ENCODE measurements at regions not wholly inside any gene's neighbourhood (a gene's known extent, or its start where the extent isn't known, plus 50 kb on each side); places are given as distances from the start of the nearest gene placed in this dataset.

- Histone ChIP-seq H3K9me3 (ENCODE audit: control insufficient read depth in 2 of 2, low read length in 2 of 2) (peaks cover 0 to 3% of the 10 kb centered on the region in 2 donors), H3K4me1 (ENCODE audit: control insufficient read depth in 2 of 2, insufficient read depth in 2 of 2, low read length in 2 of 2) (no peaks in the 10 kb centered on the region), H3K27me3 (ENCODE audit: control insufficient read depth in 2 of 2, insufficient read depth in 2 of 2, low read length in 2 of 2) (no peaks in the 10 kb centered on the region), H3K36me3 (ENCODE audit: control insufficient read depth in 2 of 2, insufficient read depth in 2 of 2, low read length in 2 of 2) (no peaks in the 10 kb centered on the region), H3K27ac (ENCODE audit: low read depth in 2 of 2, low read length in 2 of 2) (no peak overlapping the region), H3K4me3 (ENCODE audit: low read length in 2 of 2) (peak overlapping the region in 1 of 2 donors; percentile 41), H3K9ac (ENCODE audit: low read depth in 1 of 2, low read length in 2 of 2) (no peak overlapping the region)
Measured at GRCh38 chr17:14605267-14605599, 304.4 kb downstream of the HS3ST3B1 start.

- no peaks in the 10 kb centered on the region for H3K4me1 ChIP-seq (ENCODE audit: control insufficient read depth in 2 of 2, insufficient read depth in 2 of 2, low read length in 2 of 2)
- peaks cover 0 to 3% of the 10 kb centered on the region in 2 donors for H3K9me3 ChIP-seq (ENCODE audit: control insufficient read depth in 2 of 2, low read length in 2 of 2)
- H3K4me3 ChIP-seq (ENCODE audit: low read length in 2 of 2), result peak overlapping the region in 1 of 2 donors; percentile 41
- H3K9ac ChIP-seq (ENCODE audit: low read depth in 1 of 2, low read length in 2 of 2), result no peak overlapping the region
- no peaks in the 10 kb centered on the region for H3K36me3 ChIP-seq (ENCODE audit: control insufficient read depth in 2 of 2, insufficient read depth in 2 of 2, low read length in 2 of 2)
- no peaks in the 10 kb centered on the region for H3K27me3 ChIP-seq (ENCODE audit: control insufficient read depth in 2 of 2, insufficient read depth in 2 of 2, low read length in 2 of 2)
- H3K27ac ChIP-seq (ENCODE audit: low read depth in 2 of 2, low read length in 2 of 2), result peak overlapping the region in 1 of 2 donors; percentile 13
Measured at GRCh38 chr17:14604591-14605266, 303.8 kb downstream of the HS3ST3B1 start.

- Histone ChIP-seq H3K9me3 (ENCODE audit: control insufficient read depth in 2 of 2, low read length in 2 of 2) (no peaks in the 10 kb centered on the region), H3K27me3 (ENCODE audit: control insufficient read depth in 2 of 2, insufficient read depth in 2 of 2, low read length in 2 of 2) (no peaks in the 10 kb centered on the region), H3K4me3 (ENCODE audit: low read length in 2 of 2) (no peak overlapping the region), H3K36me3 (ENCODE audit: control insufficient read depth in 2 of 2, insufficient read depth in 2 of 2, low read length in 2 of 2) (no peaks in the 10 kb centered on the region), H3K9ac (ENCODE audit: low read depth in 1 of 2, low read length in 2 of 2) (no peak overlapping the region), H3K4me1 (ENCODE audit: control insufficient read depth in 2 of 2, insufficient read depth in 2 of 2, low read length in 2 of 2) (no peaks in the 10 kb centered on the region), H3K27ac (ENCODE audit: low read depth in 2 of 2, low read length in 2 of 2) (no peak overlapping the region)
Measured at GRCh38 chr17:14596224-14596623, 295.3 kb downstream of the HS3ST3B1 start.

- H3K36me3 ChIP-seq (ENCODE audit: control insufficient read depth in 2 of 2, insufficient read depth in 2 of 2, low read length in 2 of 2), result no peaks in the 10 kb centered on the region
- no peaks in the 10 kb centered on the region for H3K9me3 ChIP-seq (ENCODE audit: control insufficient read depth in 2 of 2, low read length in 2 of 2)
- no peak overlapping the region for H3K9ac ChIP-seq (ENCODE audit: low read depth in 1 of 2, low read length in 2 of 2)
- H3K4me1 ChIP-seq (ENCODE audit: control insufficient read depth in 2 of 2, insufficient read depth in 2 of 2, low read length in 2 of 2), result no peaks in the 10 kb centered on the region
- no peak overlapping the region for H3K4me3 ChIP-seq (ENCODE audit: low read length in 2 of 2)
- H3K27ac ChIP-seq (ENCODE audit: low read depth in 2 of 2, low read length in 2 of 2), result no peak overlapping the region
- H3K27me3 ChIP-seq (ENCODE audit: control insufficient read depth in 2 of 2, insufficient read depth in 2 of 2, low read length in 2 of 2), result no peaks in the 10 kb centered on the region
Measured at GRCh38 chr17:14595656-14596055, 294.8 kb downstream of the HS3ST3B1 start.

- no peaks in the 10 kb centered on the region for H3K4me1 ChIP-seq (ENCODE audit: control insufficient read depth in 2 of 2, insufficient read depth in 2 of 2, low read length in 2 of 2)
- H3K4me3 ChIP-seq (ENCODE audit: low read length in 2 of 2), result no peak overlapping the region
- H3K36me3 ChIP-seq (ENCODE audit: control insufficient read depth in 2 of 2, insufficient read depth in 2 of 2, low read length in 2 of 2), result no peaks in the 10 kb centered on the region
- no peaks in the 10 kb centered on the region for H3K9me3 ChIP-seq (ENCODE audit: control insufficient read depth in 2 of 2, low read length in 2 of 2)
- H3K27me3 ChIP-seq (ENCODE audit: control insufficient read depth in 2 of 2, insufficient read depth in 2 of 2, low read length in 2 of 2), result no peaks in the 10 kb centered on the region
- no peak overlapping the region for H3K9ac ChIP-seq (ENCODE audit: low read depth in 1 of 2, low read length in 2 of 2)
- H3K27ac ChIP-seq (ENCODE audit: low read depth in 2 of 2, low read length in 2 of 2), result no peak overlapping the region
Measured at GRCh38 chr17:14594690-14595089, 293.8 kb downstream of the HS3ST3B1 start.

GRCh38 chr17:14593956-14594355 is 293.1 kb downstream of the HS3ST3B1 start:
- Histone ChIP-seq H3K27ac (ENCODE audit: low read depth in 2 of 2, low read length in 2 of 2) (no peak overlapping the region), H3K4me1 (ENCODE audit: control insufficient read depth in 2 of 2, insufficient read depth in 2 of 2, low read length in 2 of 2) (no peaks in the 10 kb centered on the region), H3K27me3 (ENCODE audit: control insufficient read depth in 2 of 2, insufficient read depth in 2 of 2, low read length in 2 of 2) (no peaks in the 10 kb centered on the region)

GRCh38 chr17:14590459-14591250 is 289.8 kb downstream of the HS3ST3B1 start:
- Histone ChIP-seq H3K9me3 (ENCODE audit: control insufficient read depth in 2 of 2, low read length in 2 of 2) (no peaks in the 10 kb centered on the region), H3K4me3 (ENCODE audit: low read length in 2 of 2) (no peak overlapping the region), H3K27ac (ENCODE audit: low read depth in 2 of 2, low read length in 2 of 2) (no peak overlapping the region), H3K4me1 (ENCODE audit: control insufficient read depth in 2 of 2, insufficient read depth in 2 of 2, low read length in 2 of 2) (no peaks in the 10 kb centered on the region), H3K9ac (ENCODE audit: low read depth in 1 of 2, low read length in 2 of 2) (no peak overlapping the region), H3K36me3 (ENCODE audit: control insufficient read depth in 2 of 2, insufficient read depth in 2 of 2, low read length in 2 of 2) (no peaks in the 10 kb centered on the region), H3K27me3 (ENCODE audit: control insufficient read depth in 2 of 2, insufficient read depth in 2 of 2, low read length in 2 of 2) (no peaks in the 10 kb centered on the region)

More at GRCh38 chr17:14593956-14594355, 293.1 kb downstream of the HS3ST3B1 start:
- no peak overlapping the region for H3K4me3 ChIP-seq (ENCODE audit: low read length in 2 of 2)
- no peak overlapping the region for H3K9ac ChIP-seq (ENCODE audit: low read depth in 1 of 2, low read length in 2 of 2)
- H3K9me3 ChIP-seq (ENCODE audit: control insufficient read depth in 2 of 2, low read length in 2 of 2), result no peaks in the 10 kb centered on the region
- no peaks in the 10 kb centered on the region for H3K36me3 ChIP-seq (ENCODE audit: control insufficient read depth in 2 of 2, insufficient read depth in 2 of 2, low read length in 2 of 2)

- H3K27ac ChIP-seq (ENCODE audit: low read depth in 2 of 2, low read length in 2 of 2), result no peak overlapping the region
- no peaks in the 10 kb centered on the region for H3K4me1 ChIP-seq (ENCODE audit: control insufficient read depth in 2 of 2, insufficient read depth in 2 of 2, low read length in 2 of 2)
- no peak overlapping the region for H3K9ac ChIP-seq (ENCODE audit: low read depth in 1 of 2, low read length in 2 of 2)
Measured at GRCh38 chr17:14585099-14585498, 284.2 kb downstream of the HS3ST3B1 start.

GRCh38 chr17:14582996-14583395 is 282.1 kb downstream of the HS3ST3B1 start:
- Histone ChIP-seq H3K9me3 (ENCODE audit: control insufficient read depth in 2 of 2, low read length in 2 of 2) (peaks cover 0 to 4% of the 10 kb centered on the region in 2 donors), H3K4me3 (ENCODE audit: low read length in 2 of 2) (no peak overlapping the region), H3K9ac (ENCODE audit: low read depth in 1 of 2, low read length in 2 of 2) (no peak overlapping the region), H3K27ac (ENCODE audit: low read depth in 2 of 2, low read length in 2 of 2) (no peak overlapping the region), H3K27me3 (ENCODE audit: control insufficient read depth in 2 of 2, insufficient read depth in 2 of 2, low read length in 2 of 2) (no peaks in the 10 kb centered on the region), H3K4me1 (ENCODE audit: control insufficient read depth in 2 of 2, insufficient read depth in 2 of 2, low read length in 2 of 2) (no peaks in the 10 kb centered on the region), H3K36me3 (ENCODE audit: control insufficient read depth in 2 of 2, insufficient read depth in 2 of 2, low read length in 2 of 2) (no peaks in the 10 kb centered on the region)

More at GRCh38 chr17:14585099-14585498, 284.2 kb downstream of the HS3ST3B1 start:
- peaks cover 0 to 4% of the 10 kb centered on the region in 2 donors for H3K9me3 ChIP-seq (ENCODE audit: control insufficient read depth in 2 of 2, low read length in 2 of 2)
- H3K36me3 ChIP-seq (ENCODE audit: control insufficient read depth in 2 of 2, insufficient read depth in 2 of 2, low read length in 2 of 2), result no peaks in the 10 kb centered on the region
- no peaks in the 10 kb centered on the region for H3K27me3 ChIP-seq (ENCODE audit: control insufficient read depth in 2 of 2, insufficient read depth in 2 of 2, low read length in 2 of 2)
- H3K4me3 ChIP-seq (ENCODE audit: low read length in 2 of 2), result no peak overlapping the region

GRCh38 chr17:14581186-14581830 is 280.4 kb downstream of the HS3ST3B1 start:
- Histone ChIP-seq H3K36me3 (ENCODE audit: control insufficient read depth in 2 of 2, insufficient read depth in 2 of 2, low read length in 2 of 2) (no peaks in the 10 kb centered on the region), H3K9me3 (ENCODE audit: control insufficient read depth in 2 of 2, low read length in 2 of 2) (peaks cover 0 to 4% of the 10 kb centered on the region in 2 donors), H3K4me1 (ENCODE audit: control insufficient read depth in 2 of 2, insufficient read depth in 2 of 2, low read length in 2 of 2) (no peaks in the 10 kb centered on the region), H3K4me3 (ENCODE audit: low read length in 2 of 2) (no peak overlapping the region), H3K27ac (ENCODE audit: low read depth in 2 of 2, low read length in 2 of 2) (no peak overlapping the region), H3K27me3 (ENCODE audit: control insufficient read depth in 2 of 2, insufficient read depth in 2 of 2, low read length in 2 of 2) (no peaks in the 10 kb centered on the region), H3K9ac (ENCODE audit: low read depth in 1 of 2, low read length in 2 of 2) (no peak overlapping the region)
